ENCODE measurements at regions not wholly inside any gene's neighbourhood (a gene's known extent, or its start where the extent isn't known, plus 50 kb on each side); places are given as distances from the start of the nearest gene placed in this dataset.

DNA sequence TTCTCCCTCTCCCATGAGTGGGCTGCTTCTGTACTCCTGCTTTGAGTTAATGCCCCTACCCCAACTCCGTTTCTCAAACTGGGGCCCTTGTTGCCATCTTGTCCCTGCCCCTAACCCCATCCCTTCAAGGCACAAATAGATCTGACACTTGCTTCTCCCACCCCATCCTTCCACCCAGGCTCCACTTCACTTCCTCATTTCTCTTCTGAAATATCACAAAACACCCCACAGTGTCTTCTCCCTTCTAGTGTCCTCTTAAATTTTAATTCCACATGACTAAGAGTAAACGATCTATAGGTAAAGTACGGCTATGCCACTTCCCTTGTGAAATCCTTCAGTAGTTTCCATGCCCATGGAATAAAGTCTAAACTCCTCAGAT lies 571.6 kb upstream of the NOX3 start:
- TF ChIP-seq CTCF (IDR thresholded peaks at IDR 0.05; ENCODE audit: low read length) (no peak), EZH2 (optimal IDR thresholded peaks at IDR 0.05; ENCODE audit: low read depth, low read length) (no peak), EZH2phosphoT487 (IDR thresholded peaks at IDR 0.05; ENCODE audit: low read length) (no peak)
